Femur (tissue), 1 donor: ENCODE measurements at regions not wholly inside any gene's neighbourhood (a gene's known extent, or its start where the extent isn't known, plus 50 kb on each side); places are given as distances from the start of the nearest gene placed in this dataset.
A peak's percentile ranks its signal among the peaks of the same experiment; 100 is the strongest.
"Not testable (repeated sequence)": the region's sequence is repeated elsewhere in the genome, so short reads cannot be mapped to it uniquely, and the experiment has no call there.

Experiments used
- DNase-seq: peaks from one replicate; pipeline ENCODE4 v3.0.0-alpha.2; 2017

DNA sequence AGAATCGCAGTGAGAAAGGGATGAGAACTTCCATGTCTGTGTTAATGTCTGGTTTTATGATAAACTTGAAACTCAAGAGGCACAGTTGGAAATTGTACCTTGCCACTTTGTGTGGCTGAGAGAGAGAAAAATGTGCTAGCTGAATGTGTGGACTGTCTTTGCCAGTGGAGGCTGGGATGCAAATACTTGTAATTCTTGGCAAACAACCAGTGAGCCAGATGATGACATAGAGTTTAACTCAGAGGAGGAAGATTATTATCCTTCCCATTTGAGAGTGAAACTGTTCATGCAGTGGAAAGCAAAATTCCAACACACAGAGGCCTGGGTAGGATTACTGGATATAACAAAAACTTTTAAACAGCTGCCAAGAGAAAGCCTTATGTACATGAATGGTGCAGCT, 349.1 kb upstream of the NPAP1 start:
- peak; percentile 19 for DNase-seq

DNA sequence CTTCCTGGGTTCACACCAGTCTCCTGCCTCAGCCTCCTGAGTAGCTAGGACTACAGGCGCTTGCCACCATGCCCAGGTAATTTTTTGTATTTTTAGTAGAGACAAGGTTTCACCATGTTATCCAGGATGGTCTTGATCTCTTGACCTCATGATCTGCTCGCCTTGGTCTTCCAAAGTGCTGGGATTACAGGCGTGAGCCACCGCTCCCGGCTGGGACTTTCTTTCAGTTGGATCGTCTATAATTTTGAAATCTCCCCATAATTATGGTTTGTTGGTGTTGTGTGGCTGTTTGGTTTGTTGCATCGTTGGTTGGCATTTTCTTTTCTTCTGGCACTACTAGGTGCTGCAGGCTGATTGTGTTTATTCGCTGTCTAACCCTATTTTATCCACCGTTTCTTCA, 343.6 kb upstream of the NPAP1 start:
- not testable (repeated sequence) for DNase-seq

DNA sequence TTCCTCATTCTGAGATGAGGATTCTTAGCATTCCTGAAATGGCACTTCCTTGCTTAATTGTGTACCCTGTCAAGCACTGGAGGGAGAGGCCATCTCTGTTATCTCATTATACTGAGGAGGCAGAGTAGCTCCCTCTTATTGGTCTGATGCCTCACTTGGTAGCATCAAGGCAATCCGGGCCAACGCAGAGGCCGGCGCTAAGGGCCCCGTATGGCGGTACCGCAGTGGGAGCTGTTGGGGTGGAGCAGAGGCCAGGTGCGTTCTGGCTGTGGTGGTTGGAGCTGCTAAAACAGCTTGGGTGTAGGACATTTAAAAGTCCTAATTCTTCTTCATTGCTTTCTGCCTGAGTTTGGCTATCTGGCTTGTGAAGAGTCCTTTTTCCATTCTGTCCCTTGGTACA, 333.7 kb upstream of the NPAP1 start:
- DNase-seq = not testable (repeated sequence)

DNA sequence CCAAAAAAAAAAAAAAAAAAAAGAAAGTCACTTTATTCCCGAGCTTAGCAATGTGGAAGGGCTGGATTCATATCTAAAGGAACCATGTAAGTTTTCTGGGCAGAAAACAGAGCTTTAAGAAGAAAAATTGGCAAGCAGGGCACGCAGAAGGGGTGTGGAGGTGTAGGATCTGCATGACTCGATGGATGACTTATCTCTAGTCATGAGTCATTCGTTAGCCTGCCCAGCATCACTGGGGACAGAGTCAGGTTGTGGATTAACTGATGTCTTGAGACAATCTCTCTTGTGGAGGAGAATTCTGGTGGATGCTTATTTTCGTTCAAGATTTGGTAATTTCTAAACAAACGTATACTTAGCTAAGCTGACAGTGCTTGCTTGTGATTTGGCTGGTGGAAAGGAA, 322.8 kb upstream of the NPAP1 start:
- DNase-seq = not testable (repeated sequence)

DNA sequence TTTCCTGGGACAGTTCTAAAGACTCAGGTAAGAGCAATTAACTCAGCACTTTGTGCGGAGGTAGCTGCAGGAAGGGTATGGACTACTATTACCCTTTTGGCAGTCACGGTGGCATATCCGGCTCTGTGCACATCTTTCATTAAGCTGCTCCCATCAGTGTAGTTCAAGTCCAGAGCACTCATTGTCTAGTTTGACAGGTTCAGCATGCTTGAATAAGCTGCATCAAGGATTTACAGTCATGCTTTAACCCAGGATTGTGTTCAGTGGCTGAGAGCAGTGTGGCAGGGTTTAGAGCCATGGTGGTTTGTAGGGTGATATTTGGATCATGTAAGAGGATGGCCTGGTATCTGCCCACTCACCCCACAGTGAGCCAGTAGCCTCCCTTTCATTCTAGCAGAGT, 294.5 kb upstream of the NPAP1 start:
- DNase-seq = not testable (repeated sequence)

DNA sequence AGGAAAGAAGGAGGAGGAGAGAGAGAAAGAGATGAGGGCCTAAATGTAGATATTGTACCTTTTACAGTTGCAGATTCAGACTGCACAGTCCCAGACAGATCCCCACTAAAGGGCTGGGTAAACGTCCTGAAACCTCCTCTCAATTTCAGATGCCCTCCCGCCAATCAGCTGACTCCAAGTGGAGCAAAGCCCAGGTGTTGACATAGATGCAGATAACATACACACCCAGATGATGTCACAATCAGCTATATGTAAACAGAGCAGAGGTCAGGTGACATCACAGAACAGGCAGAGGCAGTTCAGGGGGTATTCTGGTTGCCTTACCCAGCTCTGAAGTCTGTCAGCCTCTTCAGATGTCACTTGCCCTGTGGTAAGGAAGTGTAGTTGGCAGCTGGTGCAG, 290.3 kb upstream of the NPAP1 start:
- DNase-seq = not testable (repeated sequence)

DNA sequence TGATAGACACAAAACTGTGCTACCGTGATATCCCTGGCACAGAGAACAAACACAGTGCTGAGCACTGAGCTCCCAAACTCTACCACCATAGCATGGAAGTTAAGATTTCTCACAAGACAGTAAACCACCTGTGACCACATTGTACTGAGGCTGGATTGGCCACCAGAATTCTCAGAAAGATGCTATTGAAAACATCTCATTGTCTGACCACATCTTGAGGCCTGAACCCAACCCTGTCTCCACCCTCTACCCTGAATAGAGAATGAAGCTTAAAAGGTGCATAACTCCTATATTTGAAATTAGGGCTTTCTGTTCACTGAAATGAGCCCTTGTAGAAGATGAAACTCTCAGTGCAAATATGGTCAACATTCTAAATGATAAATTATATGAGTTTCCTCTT, 281.3 kb upstream of the NPAP1 start:
- no peak for DNase-seq

DNA sequence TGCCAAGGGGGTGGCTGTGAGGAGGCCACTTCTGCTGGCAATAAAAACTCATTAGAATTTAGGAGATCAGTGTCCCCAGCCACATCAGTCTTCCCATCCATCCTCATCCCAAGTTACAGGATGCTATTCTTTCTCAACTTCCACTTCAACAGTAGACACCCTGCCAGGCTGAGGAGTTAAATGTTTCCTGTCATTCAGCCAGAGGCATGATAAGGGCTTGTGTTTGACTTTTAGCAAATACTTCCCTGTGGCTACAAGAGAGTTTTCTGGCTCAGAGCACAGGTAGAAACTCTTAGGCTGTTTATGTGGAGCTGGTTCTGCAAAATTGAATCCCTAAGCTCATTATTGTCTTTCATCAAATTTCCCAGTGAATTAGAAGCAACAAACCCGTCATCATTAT, 262.9 kb upstream of the NPAP1 start:
- DNase-seq = not testable (repeated sequence)

DNA sequence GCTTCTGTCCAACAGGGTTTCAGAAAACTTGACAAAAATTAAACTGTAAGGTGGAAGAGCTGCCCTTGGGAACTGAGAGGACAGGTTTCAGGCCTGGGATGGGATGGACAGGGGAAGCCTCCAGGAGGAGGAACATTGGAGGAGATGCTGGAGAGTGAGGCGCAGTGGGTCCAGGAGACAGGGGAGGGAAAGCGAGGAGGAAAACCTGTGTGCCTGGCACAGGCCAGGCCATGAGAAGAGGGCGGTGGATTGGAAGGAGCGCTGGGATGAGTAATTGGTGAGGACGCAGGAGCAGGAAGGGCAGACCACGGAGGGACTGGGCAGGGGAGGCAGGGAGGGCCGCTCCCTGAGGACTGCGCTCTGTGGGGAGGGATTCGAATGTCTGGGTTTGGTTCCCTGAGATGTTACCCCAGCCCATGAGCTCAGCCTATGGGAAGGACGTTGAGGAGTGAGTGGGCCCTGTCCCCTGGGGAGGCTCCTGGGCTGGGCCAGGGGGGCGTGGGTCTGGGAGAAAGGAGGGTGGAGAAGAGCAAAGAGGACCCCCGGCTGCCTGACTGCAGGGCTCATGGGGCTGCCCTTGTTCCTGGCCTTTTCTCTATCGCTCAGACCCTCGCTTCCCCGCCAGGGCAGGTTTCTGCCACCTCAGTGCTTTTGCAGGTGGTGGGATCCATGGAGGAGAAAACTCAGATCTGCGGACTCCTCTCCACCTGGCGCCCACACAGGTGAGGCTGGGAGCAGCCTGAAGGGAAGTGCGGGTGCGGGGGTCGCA, 249.1 kb upstream of the NPAP1 start:
- DNase-seq = not testable (repeated sequence)

DNA sequence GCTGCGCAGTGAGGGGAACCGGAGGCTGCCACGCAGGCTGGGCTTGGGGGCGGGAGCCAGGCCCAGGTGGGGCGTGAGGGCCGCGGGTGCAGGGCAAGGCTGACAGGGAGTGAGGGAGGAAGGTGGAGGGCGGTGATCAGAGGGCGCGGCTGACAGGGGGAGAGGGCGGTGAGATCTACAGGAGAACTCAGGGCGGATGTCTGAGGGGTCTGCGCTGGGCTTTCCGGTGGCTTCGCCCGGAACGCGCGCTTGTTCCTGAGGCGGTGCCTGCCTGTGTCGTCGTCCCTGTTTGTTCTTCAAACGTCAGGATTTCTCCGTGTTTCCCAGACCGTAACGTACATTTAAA, 248.5 kb upstream of the NPAP1 start:
- DNase-seq = not testable (repeated sequence)

DNA sequence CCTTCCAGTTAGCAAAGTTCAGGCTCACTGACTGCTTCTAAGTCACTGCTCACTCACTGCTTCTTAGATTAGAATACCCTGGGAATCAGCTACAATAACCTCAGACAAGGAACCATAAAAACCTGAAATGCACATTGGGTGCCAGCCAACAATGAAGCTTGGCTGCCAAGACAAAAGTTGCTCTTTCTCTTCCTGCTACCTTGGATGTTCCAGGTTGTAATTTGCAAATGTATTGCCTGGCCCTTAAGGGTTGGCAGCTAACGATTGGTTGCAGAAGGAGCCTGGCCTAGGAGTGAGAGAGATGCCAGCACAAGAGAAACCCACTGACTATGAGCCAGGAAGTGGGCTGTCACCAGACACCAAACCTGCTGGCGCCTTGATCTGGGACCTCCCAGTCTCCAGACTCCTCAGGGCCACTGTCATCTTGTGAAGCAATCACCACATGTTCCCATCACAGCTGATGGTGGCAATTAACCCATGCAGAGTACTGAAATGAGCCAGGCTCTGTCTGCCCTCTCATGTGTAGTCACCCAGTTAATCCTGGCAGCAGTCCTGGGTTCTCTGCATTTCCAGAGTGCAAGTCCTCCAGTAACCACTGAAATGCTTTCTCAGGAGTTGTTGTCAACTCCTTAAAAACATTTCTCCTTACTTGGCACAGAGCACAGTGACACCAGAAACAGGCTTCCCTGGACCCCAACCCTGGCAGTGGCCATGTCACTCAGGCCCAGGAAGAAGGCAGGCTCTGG, 240.3 kb upstream of the NPAP1 start:
- DNase-seq = not testable (repeated sequence)

DNA sequence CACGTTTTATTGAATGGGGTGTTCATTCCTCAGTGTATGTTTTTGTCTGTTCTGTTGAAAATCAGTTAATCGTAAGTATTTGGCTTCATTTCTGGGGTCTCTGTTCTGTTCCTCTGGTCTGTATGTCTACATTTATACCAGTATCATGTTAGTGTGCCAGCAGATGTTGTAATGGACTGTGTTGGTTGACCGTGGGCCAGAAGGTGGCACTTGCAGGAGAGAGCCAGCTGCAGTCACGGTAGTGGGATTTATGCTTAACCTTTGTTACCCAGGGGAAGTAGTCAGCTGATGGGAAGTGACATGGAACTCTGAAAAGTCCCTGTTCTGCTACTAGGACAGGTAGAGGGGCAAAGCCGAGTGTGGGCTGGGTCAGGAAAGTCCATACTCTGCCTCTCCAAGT, 238.3 kb upstream of the NPAP1 start:
- DNase-seq = not testable (repeated sequence)

DNA sequence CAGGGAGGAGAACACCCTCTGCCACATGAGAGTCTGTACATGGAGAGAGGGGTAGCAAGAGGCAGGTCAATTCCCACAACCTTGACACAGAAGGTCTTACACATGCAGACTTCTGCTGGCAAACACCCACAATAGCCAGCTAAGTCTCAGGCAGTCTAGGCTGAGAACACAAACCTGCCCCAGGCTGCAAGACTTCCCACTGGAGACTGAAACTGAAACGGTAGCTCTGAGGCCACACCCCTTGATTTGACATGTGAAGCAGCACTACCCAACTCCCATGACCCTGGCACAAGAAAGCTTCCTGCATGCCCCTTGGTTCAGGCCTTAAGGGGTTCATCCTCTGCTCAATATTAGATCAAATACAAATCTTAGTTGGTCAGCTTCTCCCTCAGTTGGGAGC, 237.8 kb upstream of the NPAP1 start:
- not testable (repeated sequence) for DNase-seq

DNA sequence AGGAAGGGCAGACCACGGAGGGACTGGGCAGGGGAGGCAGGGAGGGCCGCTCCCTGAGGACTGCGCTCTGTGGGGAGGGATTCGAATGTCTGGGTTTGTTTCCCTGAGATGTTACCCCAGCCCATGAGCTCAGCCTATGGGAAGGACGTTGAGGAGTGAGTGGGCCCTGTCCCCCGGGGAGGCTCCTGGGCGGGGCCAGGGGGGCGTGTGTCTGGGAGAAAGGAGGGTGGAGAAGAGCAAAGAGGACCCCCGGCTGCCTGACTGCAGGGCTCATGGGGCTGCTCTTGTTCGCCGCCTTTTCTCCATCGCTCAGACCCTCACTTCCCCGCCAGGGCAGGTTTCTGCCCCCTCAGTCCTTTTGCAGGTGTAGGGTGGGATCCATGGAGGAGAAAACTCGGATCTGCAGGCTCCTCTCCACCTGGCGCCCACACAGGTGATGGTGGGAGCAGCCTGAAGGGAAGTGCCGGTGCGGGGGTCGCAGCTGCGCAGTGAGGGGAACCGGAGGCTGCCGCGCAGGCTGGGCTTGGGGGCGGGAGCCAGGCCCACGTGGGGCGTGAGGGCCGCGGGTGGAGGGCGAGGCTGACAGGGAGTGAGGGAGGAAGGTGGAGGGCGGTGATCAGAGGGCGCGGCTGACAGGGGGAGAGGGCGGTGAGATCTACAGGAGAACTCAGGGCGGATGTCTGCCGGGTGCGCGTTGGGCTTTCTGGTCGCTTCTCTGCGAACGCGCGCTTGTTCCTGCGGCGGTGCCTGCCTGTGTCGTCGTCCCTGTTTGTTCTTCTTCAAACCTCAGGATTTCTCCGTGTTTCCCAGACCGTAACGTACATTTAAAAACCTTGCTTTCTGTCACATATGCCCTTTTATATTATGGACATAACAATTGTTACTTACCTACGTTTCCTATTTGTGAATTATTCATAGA, 198.2 kb upstream of the NPAP1 start:
- not testable (repeated sequence) for DNase-seq

DNA sequence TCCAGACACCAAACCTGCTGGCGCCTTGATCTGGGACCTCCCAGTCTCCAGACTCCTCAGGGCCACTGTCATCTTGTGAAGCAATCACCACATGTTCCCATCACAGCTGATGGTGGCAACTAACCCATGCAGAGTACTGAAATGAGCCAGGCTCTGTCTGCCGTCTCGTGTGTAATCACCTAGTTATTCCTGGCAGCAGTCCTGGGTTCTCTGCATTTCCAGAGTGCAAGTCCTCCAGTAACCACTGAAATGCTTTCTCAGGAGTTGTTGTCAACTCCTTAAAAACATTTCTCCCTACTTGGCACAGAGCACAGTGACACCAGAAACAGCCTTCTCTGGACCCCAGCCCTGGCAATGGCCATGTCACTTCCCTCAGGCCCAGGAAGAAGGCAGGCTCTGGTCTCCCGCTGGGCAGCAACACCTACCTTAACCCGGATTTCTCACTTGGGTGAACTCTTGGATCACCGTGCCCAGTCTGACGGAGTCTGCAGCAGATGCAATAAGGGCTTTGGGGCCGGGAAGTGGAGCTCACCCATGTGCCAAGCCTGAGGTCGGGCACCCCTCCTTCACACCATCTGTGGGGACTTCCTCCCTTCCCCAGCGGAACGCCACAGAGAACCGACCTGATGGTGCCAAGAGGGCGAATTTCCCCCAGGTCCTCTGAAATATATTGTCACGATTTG, 189.5 kb upstream of the NPAP1 start:
- DNase-seq = peak; percentile 21

DNA sequence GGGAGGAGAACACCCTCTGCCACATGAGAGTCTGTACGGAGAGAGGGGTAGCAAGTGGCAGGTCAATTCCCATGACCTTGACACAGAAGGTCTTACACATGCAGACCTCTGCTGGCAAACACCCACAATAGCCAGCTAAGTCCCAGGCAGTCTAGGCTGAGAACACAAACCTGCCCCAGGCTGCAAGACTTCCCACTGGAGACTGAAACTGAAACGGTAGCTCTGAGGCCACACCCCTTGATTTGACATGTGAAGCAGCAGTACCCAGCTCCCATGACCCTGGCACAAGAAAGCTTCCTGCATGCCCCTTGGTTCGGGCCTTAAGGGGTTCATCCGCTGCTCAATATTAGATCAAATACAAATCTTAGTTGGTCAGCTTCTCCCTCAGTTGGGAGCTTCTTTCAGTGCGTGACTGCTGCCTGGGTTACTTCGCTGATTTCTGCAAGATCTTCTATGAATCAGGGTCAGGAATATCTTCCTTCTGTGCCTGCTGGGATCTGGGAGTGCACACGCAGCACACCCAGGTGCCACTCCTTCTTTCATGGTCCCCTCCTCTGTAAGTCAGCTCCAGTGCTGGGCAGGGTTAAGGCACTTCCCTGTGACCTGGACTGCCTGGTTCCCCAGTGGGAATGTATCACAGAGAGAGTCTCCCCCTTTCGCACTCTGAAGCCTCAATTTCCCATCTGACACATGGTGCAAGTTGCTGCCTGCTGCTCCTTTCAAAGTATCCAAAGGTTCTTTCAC, 187.2 kb upstream of the NPAP1 start:
- DNase-seq = not testable (repeated sequence)

DNA sequence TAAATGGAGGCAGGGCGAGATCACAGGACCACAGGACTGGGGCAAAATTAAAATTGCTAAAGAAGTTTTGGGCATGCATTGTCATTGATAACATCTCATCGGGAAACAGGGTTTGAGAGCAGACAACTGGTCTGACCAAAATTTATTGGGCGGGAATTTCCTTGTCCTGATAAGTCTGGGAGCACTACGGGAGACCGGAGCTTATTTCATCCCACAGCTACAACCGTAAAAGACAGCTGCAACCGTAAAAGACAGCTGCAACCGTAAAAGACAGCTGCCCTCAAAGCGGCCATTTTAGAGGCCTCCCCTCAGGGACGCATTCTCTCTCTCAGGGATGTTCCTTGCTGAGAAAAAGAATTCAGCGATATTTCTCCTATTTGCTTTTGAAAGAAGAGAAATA, 170.4 kb upstream of the NPAP1 start:
- DNase-seq = not testable (repeated sequence)

DNA sequence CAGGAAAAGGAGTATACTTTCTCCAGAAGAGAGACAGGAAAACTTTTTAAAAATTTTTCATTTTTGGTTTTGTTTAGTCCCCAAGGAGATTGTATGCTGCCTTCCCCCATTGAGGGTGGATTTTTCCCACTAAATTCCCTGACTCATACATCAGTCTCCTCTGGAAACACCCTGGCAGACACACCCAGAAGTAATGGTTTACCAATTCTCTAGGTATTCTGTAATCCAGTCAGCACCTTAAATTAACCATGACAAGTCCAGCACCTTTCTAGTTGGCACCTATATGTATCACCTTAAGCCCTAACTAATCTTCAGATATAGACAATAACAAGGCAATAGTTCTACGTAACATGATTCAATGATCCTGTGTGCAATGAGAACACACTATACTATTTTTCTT, 165.9 kb upstream of the NPAP1 start:
- DNase-seq = not testable (repeated sequence)

DNA sequence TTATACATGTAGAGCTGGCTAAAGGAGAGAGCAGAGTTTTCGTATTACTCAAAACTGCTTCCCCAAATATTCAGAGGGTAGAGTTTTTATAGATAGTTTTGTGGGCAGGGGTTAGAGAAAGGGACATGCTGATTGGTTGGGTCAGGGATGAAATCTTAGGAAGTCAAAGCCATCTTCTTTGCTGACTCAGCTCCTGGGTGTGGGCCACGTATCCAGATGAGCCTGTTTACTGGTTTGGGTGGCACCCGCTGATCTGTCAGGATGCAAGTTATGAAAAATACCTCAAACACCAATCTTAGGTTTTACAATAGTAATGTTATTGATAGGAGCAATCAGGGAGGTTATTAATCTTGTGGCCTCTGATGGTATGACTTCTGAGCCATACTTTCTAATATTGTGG, 164.0 kb upstream of the NPAP1 start:
- DNase-seq = not testable (repeated sequence)

DNA sequence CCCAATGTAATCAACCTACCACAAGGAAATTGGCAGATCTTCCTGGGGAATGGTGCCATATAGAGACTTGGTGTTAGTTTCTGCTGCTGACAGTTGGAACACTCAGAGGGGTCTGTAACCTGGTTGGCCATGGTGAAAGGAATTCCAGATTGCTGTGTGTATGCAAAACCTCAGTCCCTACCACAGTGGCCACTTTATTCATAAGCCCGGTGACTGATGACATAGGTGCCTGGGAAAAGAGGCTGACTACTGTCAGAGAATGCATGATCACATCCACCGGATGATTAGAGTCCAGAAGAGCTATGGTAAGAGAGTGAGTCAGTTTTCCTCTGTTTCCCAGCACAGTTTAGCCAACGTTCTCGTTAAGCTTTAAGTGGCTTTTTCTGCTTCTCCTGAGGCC, 156.8 kb upstream of the NPAP1 start:
- DNase-seq = not testable (repeated sequence)

DNA sequence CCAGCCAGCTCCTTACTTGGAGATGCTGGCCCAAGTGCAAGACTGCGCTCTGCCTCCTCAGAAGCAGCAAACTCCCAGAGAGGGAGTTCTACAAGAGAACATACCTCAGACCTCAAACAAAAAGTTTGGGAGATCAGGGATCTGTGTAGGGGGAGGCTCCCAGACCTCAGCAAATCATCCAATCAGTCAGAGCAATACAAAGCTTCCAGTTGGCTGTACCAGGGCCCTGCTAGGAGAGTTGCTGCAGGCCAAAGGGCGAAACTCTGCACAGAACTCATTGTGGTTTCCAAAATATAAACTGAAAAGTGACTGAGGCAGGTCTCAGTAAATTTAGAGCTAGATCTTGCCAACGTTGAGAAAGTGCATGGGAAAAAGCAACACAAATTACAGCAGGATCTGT, 144.3 kb upstream of the NPAP1 start:
- DNase-seq = not testable (repeated sequence)

DNA sequence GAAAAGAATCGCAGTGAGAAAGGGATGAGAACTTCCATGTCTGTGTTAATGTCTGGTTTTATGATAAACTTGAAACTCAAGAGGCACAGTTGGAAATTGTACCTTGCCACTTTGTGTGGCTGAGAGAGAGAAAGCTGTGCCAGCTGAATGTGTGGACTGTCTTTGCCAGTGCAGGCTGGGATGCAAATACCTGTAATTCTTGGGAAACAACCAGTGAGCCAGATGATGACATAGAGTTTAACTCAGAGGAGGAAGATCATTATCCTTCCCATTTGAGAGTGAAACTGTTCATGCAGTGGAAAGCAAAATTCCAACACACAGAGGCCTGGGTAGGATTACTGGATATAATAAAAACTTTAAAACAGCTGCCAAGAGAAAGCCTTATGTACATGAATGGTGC, 141.5 kb upstream of the NPAP1 start:
- not testable (repeated sequence) for DNase-seq
